ENCODE measurements at regions not wholly inside any gene's neighbourhood (a gene's known extent, or its start where the extent isn't known, plus 50 kb on each side); places are given as distances from the start of the nearest gene placed in this dataset.

- TF ChIP-seq GATA1 (IDR thresholded peaks at IDR 0.05; ENCODE audit: low read depth, low read length) = no peak
- no peak for TF ChIP-seq POLR2A (IDR thresholded peaks at IDR 0.05; ENCODE audit: low read length)
- DNase-seq = no peak
Measured at GRCh38 chr15:93158097-93158900, 69.3 kb upstream of the RGMA start.

- no peak for TF ChIP-seq POLR2A (IDR thresholded peaks at IDR 0.05; ENCODE audit: low read length)
- no peak for DNase-seq
Measured at GRCh38 chr15:93154666-93155065, 65.7 kb upstream of the RGMA start.

- no peak for TF ChIP-seq POLR2A (IDR thresholded peaks at IDR 0.05; ENCODE audit: low read length)
- no peak for TF ChIP-seq GATA1 (IDR thresholded peaks at IDR 0.05; ENCODE audit: low read depth, low read length)
- no peak for DNase-seq
Measured at GRCh38 chr15:93152951-93153350, 63.9 kb upstream of the RGMA start.

- TF ChIP-seq GATA1 (IDR thresholded peaks at IDR 0.05; ENCODE audit: low read depth, low read length) (no peak), POLR2A (IDR thresholded peaks at IDR 0.05; ENCODE audit: low read length) (no peak)
- no peak for DNase-seq
Measured at GRCh38 chr15:93152360-93152759, 63.3 kb upstream of the RGMA start.

- no peak for DNase-seq
Measured at GRCh38 chr15:93150910-93151881, 62.2 kb upstream of the RGMA start.

GRCh38 chr15:93146601-93147000 lies 57.6 kb upstream of the RGMA start:
- DNase-seq = no peak
- TF ChIP-seq POLR2A (IDR thresholded peaks at IDR 0.05; ENCODE audit: low read length) (no peak), GATA1 (IDR thresholded peaks at IDR 0.05; ENCODE audit: low read depth, low read length) (no peak)

More at GRCh38 chr15:93150910-93151881, 62.2 kb upstream of the RGMA start:
- no peak for TF ChIP-seq POLR2A (IDR thresholded peaks at IDR 0.05; ENCODE audit: low read length)
- TF ChIP-seq GATA1 (IDR thresholded peaks at IDR 0.05; ENCODE audit: low read depth, low read length) = no peak

GRCh38 chr15:93146196-93146595 lies 57.2 kb upstream of the RGMA start:
- DNase-seq = no peak
- TF ChIP-seq POLR2A (IDR thresholded peaks at IDR 0.05; ENCODE audit: low read length) (no peak), GATA1 (IDR thresholded peaks at IDR 0.05; ENCODE audit: low read depth, low read length) (no peak)

- DNase-seq = no peak
- TF ChIP-seq GATA1 (IDR thresholded peaks at IDR 0.05; ENCODE audit: low read depth, low read length) (no peak), POLR2A (IDR thresholded peaks at IDR 0.05; ENCODE audit: low read length) (no peak)
Measured at GRCh38 chr15:93144463-93145236, 55.6 kb upstream of the RGMA start.

- no peak for TF ChIP-seq POLR2A (IDR thresholded peaks at IDR 0.05; ENCODE audit: low read length)
- TF ChIP-seq GATA1 (IDR thresholded peaks at IDR 0.05; ENCODE audit: low read depth, low read length) = no peak
- DNase-seq = no peak
Measured at GRCh38 chr15:93143186-93143585, 54.2 kb upstream of the RGMA start.

GRCh38 chr15:93141371-93141794 lies 52.4 kb upstream of the RGMA start:
- TF ChIP-seq POLR2A (IDR thresholded peaks at IDR 0.05; ENCODE audit: low read length) = no peak
- TF ChIP-seq GATA1 (IDR thresholded peaks at IDR 0.05; ENCODE audit: low read depth, low read length) = no peak
- DNase-seq = no peak

GRCh38 chr15:93139436-93139835 lies 50.4 kb upstream of the RGMA start:
- TF ChIP-seq GATA1 (IDR thresholded peaks at IDR 0.05; ENCODE audit: low read depth, low read length) = no peak
- TF ChIP-seq POLR2A (IDR thresholded peaks at IDR 0.05; ENCODE audit: low read length) = no peak
- no peak for DNase-seq

GRCh38 chr15:93138681-93139250 lies 49.8 kb upstream of the RGMA start:
- DNase-seq = no peak
- TF ChIP-seq GATA1 (IDR thresholded peaks at IDR 0.05; ENCODE audit: low read depth, low read length) (no peak), POLR2A (IDR thresholded peaks at IDR 0.05; ENCODE audit: low read length) (no peak)

Data from erythroblast (primary cell).